Upper lobe of left lung (tissue), 4 donors: ENCODE measurements at regions not wholly inside any gene's neighbourhood (a gene's known extent, or its start where the extent isn't known, plus 50 kb on each side); places are given as distances from the start of the nearest gene placed in this dataset.

ENCODE experiments used
- CTCF ChIP-seq, 6 experiments: fragments of 450-650 bp in 4 of 6; fragments of 200-600 bp in 2 of 6; sonication (generic) in 2 of 6; IDR thresholded peaks; one replicate each; pipeline ENCODE4 v1.5.1; 2016 to 2019; ENCODE audit warnings: antibody characterized with exemption in 6 of 6
- POLR2A ChIP-seq, 4 donors: fragments of 450-650 bp; IDR thresholded peaks; one replicate each; pipeline ENCODE4 v1.5.1; 2016 to 2017; ENCODE audit warnings: antibody characterized with exemption in 4 of 4, mild to moderate bottlenecking in 2 of 4
- POLR2AphosphoS5 ChIP-seq, 2 donors: sonication (generic); formaldehyde crosslinking; IDR thresholded peaks; one replicate each; pipeline ENCODE4 v1.5.1; 2017; ENCODE audit warnings: antibody characterized with exemption in 2 of 2

- TF ChIP-seq POLR2A (IDR thresholded peaks at IDR 0.05) (no peak), CTCF (IDR thresholded peaks at IDR 0.05) (no peak), POLR2AphosphoS5 (IDR thresholded peaks at IDR 0.05) (no peak)
Observed at GRCh38 chr16:54586474-54587175, 300.0 kb upstream of the IRX3 start.
